Breast epithelium (tissue), 4 donors: ENCODE measurements at regions not wholly inside any gene's neighbourhood (a gene's known extent, or its start where the extent isn't known, plus 50 kb on each side); places are given as distances from the start of the nearest gene placed in this dataset.

ENCODE experiments used
- DNase-seq, 2 donors: peaks; one replicate each; pipeline ENCODE4 v3.0.0-alpha.2; 2019; ENCODE audit warnings: low spot score in 2 of 2
- H3K27ac ChIP-seq, 2 donors: fragments of 200-600 bp; sonication (generic) in 1 of 2; one replicate each; pipeline ENCODE4 v1.5.1; 2016 to 2019; ENCODE audit warnings: mild to moderate bottlenecking in 1 of 2
- H3K27me3 ChIP-seq, 2 donors: fragments of 200-600 bp; sonication (generic) in 1 of 2; one replicate each; pipeline versions ENCODE4 v1.5.1 to v1.6.0; 2017 to 2019; ENCODE audit warnings: control low read depth in 1 of 2, mild to moderate bottlenecking in 1 of 2
- H3K36me3 ChIP-seq: fragments of 200-600 bp; one replicate; pipeline ENCODE4 v1.5.1; 2019
- H3K4me1 ChIP-seq, 2 donors: fragments of 200-600 bp; sonication (generic); one replicate each; pipeline ENCODE4 v1.5.1; 2016 to 2019; ENCODE audit warnings: control low read depth in 1 of 2
- H3K4me3 ChIP-seq, 3 donors: fragments of 200-600 bp; sonication (generic); 1 replicate in 2 of 3; 2 replicates in 1 of 3; pipeline ENCODE4 v1.5.1; 2016 to 2019; ENCODE audit warnings: mild to moderate bottlenecking in 3 of 3, moderate library complexity in 2 of 3
- H3K9me3 ChIP-seq, 2 donors: fragments of 200-600 bp; sonication (generic) in 1 of 2; one replicate each; pipeline ENCODE4 v1.5.1; 2016 to 2019; ENCODE audit warnings: control low read depth in 1 of 2
- CTCF ChIP-seq, 3 donors: fragments of 450-650 bp; IDR thresholded peaks; one replicate each; pipeline ENCODE4 v1.5.1; 2016 to 2017; ENCODE audit warnings: antibody characterized with exemption in 3 of 3, mild to moderate bottlenecking in 3 of 3, moderate library complexity in 3 of 3
- POLR2A ChIP-seq: fragments of 450-650 bp; IDR thresholded peaks from one replicate; pipeline ENCODE4 v1.6.1; 2016; ENCODE audit warnings: antibody characterized with exemption, mild to moderate bottlenecking, moderate library complexity
- POLR2AphosphoS5 ChIP-seq, 3 donors: sonication (generic); formaldehyde crosslinking; IDR thresholded peaks; one replicate each; pipeline ENCODE4 v1.6.1; 2017; ENCODE audit warnings: antibody characterized with exemption in 3 of 3
- intact Hi-C: fragments of 100-400 bp; cut with DNase I; formaldehyde crosslinking; loops from one replicate; pipeline ENCODE4 v1.15.1; 2023; ENCODE audit warnings: low total_unique reads

GRCh38 chr7:115868369-115868768 is 162.2 kb downstream of the TFEC start:
- TF ChIP-seq CTCF (IDR thresholded peaks at IDR 0.05), result no peak
- TF ChIP-seq POLR2AphosphoS5 (IDR thresholded peaks at IDR 0.05), result no peak
- TF ChIP-seq POLR2A, result no peak
- intact Hi-C loops, result no loop called here
- no peaks in the 10 kb centered on the region for H3K27me3 ChIP-seq

GRCh38 chr7:115864082-115864481 is 166.5 kb downstream of the TFEC start:
- intact Hi-C loops, result no loop called here
- Histone ChIP-seq H3K9me3 (no peaks in the 10 kb centered on the region), H3K36me3 (no peaks in the 10 kb centered on the region), H3K4me3 (no peak overlapping the region), H3K27me3 (no peaks in the 10 kb centered on the region), H3K4me1 (no peaks in the 10 kb centered on the region), H3K27ac (no peak overlapping the region)
- DNase-seq, result no peak
- no peak for TF ChIP-seq CTCF (IDR thresholded peaks at IDR 0.05)

More at GRCh38 chr7:115868369-115868768, 162.2 kb downstream of the TFEC start:
- H3K4me1 ChIP-seq, result no peaks in the 10 kb centered on the region
- H3K4me3 ChIP-seq, result no peak overlapping the region
- no peak for DNase-seq
- H3K9me3 ChIP-seq, result no peaks in the 10 kb centered on the region
- H3K36me3 ChIP-seq, result no peaks in the 10 kb centered on the region
- no peak overlapping the region for H3K27ac ChIP-seq

- H3K4me3 ChIP-seq, result no peak overlapping the region
- TF ChIP-seq CTCF (IDR thresholded peaks at IDR 0.05) (peak in 1 of 3 donors; percentile 12), POLR2AphosphoS5 (IDR thresholded peaks at IDR 0.05) (no peak)
These were observed 179.3 kb downstream of the TFEC start for GRCh38 chr7:115851291-115851690.

GRCh38 chr7:115850774-115851173 is 179.8 kb downstream of the TFEC start:
- no peak for DNase-seq
- no peak for TF ChIP-seq CTCF (IDR thresholded peaks at IDR 0.05)
- Histone ChIP-seq H3K36me3 (no peaks in the 10 kb centered on the region), H3K27ac (no peak overlapping the region), H3K4me1 (no peaks in the 10 kb centered on the region), H3K4me3 (no peak overlapping the region), H3K27me3 (no peaks in the 10 kb centered on the region), H3K9me3 (no peaks in the 10 kb centered on the region)
- intact Hi-C loops, result no loop called here

More at GRCh38 chr7:115851291-115851690, 179.3 kb downstream of the TFEC start:
- intact Hi-C loops, result no loop called here
- Histone ChIP-seq H3K36me3 (no peaks in the 10 kb centered on the region), H3K4me1 (no peaks in the 10 kb centered on the region), H3K27ac (no peak overlapping the region), H3K27me3 (no peaks in the 10 kb centered on the region), H3K9me3 (no peaks in the 10 kb centered on the region)
- DNase-seq, result no peak

- Histone ChIP-seq H3K4me3 (no peak overlapping the region), H3K27ac (no peak overlapping the region), H3K9me3 (no peaks in the 10 kb centered on the region), H3K36me3 (no peaks in the 10 kb centered on the region), H3K4me1 (no peaks in the 10 kb centered on the region), H3K27me3 (no peaks in the 10 kb centered on the region)
- no peak for DNase-seq
- intact Hi-C loops, result no loop called here
- TF ChIP-seq POLR2A (no peak), POLR2AphosphoS5 (IDR thresholded peaks at IDR 0.05) (no peak), CTCF (IDR thresholded peaks at IDR 0.05) (no peak)
These were observed 185.7 kb downstream of the TFEC start for GRCh38 chr7:115844857-115845256.
